ENCODE measurements at regions not wholly inside any gene's neighbourhood (a gene's known extent, or its start where the extent isn't known, plus 50 kb on each side); places are given as distances from the start of the nearest gene placed in this dataset.

- TF ChIP-seq POLR2AphosphoS5 (IDR thresholded peaks at IDR 0.05; ENCODE audit: low read depth) = no peak
- no peak for TF ChIP-seq CTCF (IDR thresholded peaks at IDR 0.05; ENCODE audit: insufficient read depth, low read length)
- no peak for TF ChIP-seq REST (IDR thresholded peaks at IDR 0.05; ENCODE audit: insufficient replicate concordance, low read depth)
- TF ChIP-seq SPI1 (IDR thresholded peaks at IDR 0.05; ENCODE audit: borderline replicate concordance, low read depth) = no peak
- TF ChIP-seq GABPA (IDR thresholded peaks at IDR 0.05; ENCODE audit: low read depth) = no peak
Measured at GRCh38 chr3:124519591-124520194, 210.6 kb upstream of the UMPS start.
